ENCODE measurements at regions not wholly inside any gene's neighbourhood (a gene's known extent, or its start where the extent isn't known, plus 50 kb on each side); places are given as distances from the start of the nearest gene placed in this dataset.

DNA sequence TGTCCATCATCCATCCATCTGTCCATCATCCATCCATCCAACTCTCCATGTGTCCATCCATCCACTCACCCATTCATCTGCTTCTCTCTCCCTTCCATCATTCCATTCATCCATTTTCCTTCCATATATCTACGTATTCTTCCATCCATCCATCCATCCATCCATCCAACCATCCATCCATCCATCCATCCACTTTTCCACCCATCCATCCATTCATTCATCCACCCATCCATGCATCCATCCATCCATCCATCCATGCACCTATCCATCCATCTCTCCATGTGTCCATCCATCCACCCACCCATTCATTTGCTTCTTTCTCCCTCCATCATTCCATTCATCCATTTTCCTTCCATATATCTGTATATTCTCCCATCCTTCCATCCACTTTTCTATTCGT lies 214.0 kb upstream of the RTL1 start:
- TF ChIP-seq, protein P1, sequence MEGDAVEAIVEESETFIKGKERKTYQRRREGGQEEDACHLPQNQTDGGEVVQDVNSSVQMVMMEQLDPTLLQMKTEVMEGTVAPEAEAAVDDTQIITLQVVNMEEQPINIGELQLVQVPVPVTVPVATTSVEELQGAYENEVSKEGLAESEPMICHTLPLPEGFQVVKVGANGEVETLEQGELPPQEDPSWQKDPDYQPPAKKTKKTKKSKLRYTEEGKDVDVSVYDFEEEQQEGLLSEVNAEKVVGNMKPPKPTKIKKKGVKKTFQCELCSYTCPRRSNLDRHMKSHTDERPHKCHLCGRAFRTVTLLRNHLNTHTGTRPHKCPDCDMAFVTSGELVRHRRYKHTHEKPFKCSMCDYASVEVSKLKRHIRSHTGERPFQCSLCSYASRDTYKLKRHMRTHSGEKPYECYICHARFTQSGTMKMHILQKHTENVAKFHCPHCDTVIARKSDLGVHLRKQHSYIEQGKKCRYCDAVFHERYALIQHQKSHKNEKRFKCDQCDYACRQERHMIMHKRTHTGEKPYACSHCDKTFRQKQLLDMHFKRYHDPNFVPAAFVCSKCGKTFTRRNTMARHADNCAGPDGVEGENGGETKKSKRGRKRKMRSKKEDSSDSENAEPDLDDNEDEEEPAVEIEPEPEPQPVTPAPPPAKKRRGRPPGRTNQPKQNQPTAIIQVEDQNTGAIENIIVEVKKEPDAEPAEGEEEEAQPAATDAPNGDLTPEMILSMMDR (IDR thresholded peaks at IDR 0.05; ENCODE audit: insufficient read depth, low read length, poor library complexity, severe bottlenecking), result no peak
- no peak for TF ChIP-seq EZH2phosphoT487 (conservative IDR thresholded peaks at IDR 0.05; ENCODE audit: low read length)
